ENCODE measurements at regions not wholly inside any gene's neighbourhood (a gene's known extent, or its start where the extent isn't known, plus 50 kb on each side); places are given as distances from the start of the nearest gene placed in this dataset.

DNA sequence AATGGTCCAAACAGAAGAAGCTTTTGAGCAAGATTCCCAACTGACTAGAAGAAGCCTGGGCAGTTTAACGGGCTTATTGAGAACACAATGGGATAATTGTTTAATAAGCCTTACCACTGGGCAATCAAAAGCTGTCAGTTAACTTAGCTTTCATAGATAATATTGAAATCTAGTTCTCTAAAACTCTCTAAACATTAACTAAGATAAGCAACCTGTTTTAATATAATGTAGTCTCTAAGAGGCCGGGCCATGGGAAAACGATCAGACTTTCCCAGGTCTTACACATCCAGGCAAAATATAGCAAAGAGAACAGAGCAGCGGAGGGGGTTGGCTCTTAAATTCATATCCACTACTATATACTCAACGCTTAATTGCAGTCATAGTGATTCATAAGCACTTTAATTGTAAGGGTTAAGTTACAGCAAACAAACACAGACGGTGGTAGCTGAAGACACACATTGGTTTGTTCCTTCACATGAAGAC lies 128.0 kb upstream of the FAM83B start:
- no peak for DNase-seq

DNA sequence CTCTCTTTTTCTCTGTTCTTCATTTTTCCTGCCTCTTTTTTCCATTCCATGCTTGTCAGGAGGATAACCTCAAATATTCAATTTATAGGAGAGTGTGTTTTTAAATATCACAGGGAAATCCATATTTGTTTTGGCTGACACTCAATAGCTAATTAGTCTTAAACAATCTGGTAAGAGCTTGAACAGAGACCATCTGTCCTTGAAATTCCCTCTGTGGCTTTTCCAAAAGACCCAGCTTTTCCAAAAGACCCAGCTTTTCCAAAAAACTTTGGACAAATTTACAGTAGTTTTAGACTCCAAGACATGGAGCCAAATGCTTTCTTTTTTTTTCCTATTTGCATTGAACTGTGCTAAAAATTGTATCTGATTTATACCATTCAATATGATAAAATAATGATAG lies 127.4 kb upstream of the FAM83B start:
- DNase-seq: no peak

DNA sequence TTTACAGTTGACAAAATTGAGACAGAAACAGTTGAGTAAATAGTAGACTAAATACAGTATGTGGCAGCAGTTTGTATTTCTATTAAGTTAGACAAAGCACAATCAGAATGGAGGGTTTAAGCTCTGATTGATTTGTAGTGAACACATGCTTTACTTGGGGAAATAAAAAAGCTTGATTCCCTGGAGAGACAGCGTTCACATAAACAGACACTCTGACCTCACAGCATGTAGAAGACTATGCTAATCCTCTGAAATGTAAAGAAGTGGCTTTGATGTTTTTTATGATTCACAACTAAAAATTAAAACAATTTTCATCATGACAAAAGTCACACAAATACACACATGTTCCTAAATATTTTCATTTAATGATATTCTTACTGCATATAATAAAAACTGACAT lies 126.9 kb upstream of the FAM83B start:
- no peak for DNase-seq

DNA sequence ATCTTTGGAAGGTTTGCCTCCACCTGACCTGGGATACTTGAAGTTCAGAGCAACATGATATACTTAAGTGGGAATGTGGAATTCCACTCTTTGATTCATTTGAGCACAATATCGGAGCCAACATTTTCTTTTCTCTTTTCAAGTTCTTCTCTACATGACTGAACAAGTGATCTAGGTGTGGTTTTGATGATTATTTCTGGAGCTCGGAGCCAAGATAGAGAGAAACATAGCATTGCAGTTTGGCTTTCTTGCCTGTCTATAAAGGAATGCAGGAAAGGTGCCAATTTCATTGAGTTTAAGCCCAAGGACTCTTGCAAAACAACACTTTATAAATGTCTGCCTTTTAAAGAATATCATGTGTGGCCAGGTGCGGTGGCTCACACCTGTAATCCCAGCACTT lies 124.2 kb upstream of the FAM83B start:
- DNase-seq: no peak

DNA sequence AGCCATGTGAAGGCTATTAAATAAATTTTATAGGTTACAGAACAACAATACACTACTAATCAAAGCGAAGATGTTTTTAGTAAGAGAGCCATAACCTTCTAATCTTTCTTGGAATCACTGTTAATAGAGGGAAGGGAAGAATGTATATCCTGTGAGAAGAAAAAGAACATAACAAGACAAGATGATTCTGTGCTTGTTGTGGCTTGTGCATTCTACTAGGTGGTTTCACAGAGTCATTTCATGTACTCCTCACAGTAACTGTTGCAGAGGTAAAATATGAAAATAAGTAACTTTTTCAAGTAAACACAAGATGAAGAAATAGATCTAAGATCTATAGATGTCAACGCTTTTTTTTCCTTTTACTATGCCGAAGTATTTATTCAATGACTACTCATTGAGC lies 116.9 kb upstream of the FAM83B start:
- DNase-seq: no peak

DNA sequence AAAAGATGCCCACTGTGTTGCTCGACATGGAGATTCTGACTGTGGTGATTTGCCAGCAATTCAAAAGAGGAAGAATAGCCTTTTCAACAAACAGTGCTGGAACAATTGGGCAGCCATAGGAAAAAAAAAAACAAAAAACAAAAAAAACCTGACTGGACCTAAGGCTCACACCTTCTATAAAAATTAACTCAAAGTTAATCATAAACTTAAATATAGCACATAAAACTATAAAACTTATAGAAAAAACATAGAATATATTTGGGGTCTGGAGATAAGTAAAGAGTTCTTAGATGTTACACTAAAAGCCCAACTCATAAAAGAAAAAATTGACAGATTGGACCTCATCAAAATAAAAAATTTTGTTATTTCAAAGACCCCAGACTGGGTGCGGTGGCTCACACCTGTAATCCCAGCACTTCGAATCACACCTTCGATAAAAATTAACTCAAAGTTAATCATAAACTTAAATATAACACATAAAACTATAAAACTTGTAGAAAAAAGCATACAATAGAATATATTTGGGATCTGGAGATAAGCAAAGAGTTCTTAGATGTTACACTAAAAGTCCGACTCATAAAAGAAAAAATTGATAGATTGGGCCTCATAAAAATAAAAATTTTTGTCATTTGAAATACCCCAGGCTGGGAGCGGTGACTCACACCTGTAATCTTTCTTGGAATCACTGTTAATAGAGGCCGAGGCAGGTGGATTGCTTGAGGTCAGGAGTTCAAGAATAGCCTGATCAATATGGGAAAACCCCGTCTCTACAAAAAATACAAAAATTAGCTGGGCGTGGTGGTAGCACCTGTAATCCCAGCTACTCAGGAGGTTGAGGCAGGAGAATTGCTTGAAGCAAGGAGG lies 115.6 kb upstream of the FAM83B start:
- DNase-seq: no peak

DNA sequence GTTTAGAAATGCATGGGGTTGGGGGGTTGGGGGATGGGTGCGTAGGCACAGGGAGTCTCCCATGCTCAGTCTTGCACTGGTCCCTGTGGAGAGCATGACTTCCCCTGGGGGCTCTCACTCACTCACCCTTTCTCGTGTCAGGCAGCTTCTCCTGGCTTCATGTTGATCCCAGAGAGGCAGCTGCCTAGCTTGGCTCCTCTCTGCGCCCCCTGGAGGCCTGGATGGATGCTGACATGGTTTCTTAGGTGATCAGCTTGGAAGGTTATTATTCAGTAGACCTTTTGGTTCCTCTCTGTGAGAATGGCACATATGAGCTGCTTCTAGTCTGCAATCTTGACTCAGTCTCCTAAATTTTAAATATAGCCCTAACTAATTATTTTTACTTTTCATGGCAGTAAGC lies 109.3 kb upstream of the FAM83B start:
- DNase-seq: no peak

DNA sequence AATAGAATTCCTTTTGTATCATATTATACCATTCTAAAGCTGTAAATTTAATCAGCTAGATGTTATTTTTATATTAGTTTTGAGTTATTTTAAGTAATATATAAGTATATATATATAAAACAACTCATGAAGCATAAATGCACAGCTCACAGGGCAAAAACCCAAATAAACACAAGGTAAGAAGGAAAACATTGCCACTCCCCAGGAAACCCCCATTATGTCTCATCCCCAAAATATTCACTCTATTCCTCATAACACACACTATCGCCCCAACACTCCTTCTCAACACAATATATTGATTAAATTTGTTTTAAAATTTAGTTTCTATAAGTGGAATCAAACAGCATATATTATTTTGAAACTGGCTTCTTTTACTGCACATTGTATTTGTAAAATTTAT lies 98.6 kb upstream of the FAM83B start:
- DNase-seq: no peak

DNA sequence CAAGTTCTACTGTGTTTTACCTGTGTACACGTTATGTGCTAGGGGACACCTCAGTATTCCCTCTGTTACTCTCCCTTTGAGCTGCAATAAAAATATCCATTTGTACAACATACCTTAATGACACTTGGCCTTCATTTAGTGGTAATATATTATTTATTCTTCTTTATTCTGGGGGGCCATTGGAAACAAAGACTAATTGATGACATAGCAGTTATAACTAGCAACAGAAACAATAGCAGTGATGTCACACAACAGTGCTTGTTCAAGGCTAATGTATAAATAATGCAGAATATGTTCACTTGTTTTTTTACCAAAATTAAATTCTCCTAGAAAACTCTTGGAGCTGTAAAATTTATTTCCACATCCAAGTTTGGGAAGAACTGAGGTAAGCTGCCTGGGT lies 92.2 kb upstream of the FAM83B start:
- no peak for DNase-seq

DNA sequence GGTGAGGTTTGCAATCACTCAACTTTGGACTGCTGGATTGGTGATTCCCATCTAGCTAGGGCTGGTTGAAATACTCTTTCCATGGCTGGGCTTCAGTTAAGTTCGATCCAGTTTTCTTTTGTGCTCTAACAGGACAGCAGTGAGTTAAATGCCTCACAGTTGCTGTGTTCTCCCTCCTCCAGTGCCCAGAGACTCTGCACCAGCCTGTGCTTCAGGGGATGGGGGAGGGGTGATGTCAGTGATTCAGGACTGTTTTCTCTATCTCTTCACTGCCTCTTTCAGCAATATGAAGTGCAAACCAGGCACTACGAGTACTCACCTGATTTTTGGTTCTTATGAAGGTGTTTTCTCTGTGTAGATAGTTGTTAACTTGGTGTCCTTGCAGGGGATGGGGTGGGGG lies 88.2 kb upstream of the FAM83B start:
- no peak for DNase-seq

DNA sequence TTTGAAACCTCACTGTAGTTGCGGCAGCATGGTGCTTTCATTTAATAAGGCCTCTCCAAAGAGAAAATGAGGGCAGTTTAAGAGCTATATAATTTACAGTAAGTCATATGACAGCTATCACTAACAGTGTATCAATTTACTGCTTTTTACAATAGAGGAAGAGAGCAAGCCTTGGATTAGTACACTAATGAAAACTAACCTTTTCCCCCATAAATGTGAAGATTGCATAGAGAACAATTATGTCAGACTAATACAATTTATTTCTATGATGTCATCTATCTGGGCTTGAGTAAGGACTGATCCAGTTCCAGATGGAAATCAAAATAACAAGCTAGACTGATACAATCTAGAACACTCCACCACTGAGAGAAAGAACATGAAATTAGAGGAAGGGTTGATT lies 78.1 kb upstream of the FAM83B start:
- no peak for DNase-seq

DNA sequence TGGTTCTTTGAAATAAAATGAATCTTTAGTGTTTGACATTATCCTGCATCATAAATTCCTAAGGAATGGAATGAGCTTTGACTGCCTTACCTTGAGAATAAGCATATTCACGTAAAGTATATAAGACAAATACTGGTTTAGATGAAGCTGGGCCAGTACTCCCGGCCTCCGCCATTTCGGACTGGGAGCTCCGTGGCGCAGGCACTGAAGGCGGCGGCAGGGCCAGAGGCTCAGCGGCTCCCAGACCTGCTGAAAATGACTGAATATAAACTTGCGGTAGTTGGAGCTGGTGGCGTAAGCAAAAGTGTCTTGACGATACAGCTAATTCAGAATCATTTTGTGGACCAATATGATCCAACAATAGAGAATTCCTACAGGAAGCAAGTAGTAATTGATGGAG lies 76.2 kb upstream of the FAM83B start:
- no peak for DNase-seq

DNA sequence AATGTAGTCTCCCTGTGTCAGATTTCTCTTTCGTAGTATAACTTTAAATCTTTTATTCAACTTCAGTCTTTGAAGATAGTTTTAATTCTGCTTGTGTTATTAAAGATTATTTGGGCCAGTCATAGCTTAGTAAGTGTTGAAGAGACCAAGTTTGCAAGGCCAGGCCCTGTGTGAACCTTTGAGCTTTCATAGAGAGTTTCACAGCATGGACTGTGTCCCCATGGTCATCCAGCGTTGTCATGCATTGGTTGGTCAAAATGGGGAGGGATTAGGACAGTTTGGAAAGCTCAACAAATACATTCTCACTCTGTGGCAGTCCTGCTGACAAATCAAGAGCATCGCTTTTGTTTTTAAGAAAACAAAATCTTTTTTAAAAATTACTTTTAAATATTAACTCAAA lies 74.6 kb upstream of the FAM83B start:
- DNase-seq: no peak

DNA sequence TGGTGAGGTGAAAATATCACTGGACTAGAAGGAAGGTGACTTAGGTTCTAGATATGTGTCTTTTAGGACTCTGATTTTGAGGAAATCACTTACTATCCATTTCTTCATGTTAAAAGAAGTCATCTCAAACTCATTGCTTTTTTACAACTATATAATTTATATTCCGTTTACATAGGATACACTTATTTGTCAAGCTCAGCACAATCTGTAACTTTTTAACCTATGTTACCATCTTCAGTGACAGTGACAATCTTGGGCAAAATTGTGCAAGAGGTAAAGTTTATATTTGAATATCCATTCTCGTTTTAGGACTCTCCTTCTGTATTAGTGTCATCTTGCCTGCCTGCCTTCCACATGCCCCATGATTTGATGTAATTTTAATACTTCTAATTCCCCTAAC lies 74.0 kb upstream of the FAM83B start:
- no peak for DNase-seq

DNA sequence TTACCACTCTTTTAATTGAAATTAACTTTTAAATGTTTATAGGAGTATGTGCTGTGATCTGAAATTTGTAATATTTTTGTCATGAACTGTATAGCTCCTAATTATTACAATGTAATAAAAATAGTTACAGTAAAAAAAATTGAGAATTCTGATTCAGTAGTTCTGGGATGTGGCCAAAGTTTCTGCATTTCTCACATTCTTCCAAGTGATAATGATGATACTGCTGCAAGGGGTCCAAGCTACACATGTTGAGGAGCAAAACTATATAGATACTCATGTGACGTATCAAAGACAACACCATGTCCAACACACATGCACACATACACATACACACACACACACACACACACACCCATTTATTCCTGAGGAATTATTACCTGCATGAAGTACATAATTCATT lies 71.0 kb upstream of the FAM83B start:
- no peak for DNase-seq

DNA sequence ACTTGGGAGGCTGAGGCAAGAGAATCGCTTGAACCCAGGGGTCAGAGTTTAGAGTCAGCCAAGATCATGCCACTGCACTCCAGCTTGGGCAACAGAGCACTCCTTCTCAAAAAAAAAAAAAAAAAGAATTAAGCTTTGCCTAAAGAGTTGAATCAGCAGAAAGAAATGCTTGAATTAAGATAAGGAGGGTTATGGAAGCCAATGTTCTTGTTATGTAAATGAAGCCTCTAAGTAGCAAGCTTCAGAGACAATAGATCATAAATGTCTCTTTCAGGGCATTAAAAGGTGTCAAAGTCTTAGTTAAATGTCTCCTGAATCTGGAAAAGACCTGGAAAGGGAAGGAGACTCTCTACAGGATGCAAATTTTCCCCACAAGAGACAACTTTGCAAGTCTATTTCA lies 69.7 kb upstream of the FAM83B start:
- no peak for DNase-seq

DNA sequence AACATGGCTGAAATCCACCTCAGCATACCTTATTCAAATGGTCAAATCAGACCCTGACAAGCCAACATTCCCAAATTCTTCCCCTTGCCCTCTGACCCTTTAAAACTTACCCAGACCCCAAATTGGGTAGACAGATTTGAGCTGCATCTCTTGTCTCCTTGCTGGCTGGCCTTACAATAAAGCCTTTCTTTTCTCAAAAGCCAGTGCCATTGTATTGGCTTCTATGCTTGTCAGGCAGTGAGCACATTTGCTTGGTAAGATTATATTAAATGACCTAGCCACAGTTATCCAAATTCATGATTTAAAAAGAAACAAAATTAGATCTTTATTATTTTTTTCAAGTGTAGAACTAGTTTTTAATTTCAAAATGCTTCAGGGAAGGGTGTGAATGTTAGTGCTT lies 67.8 kb upstream of the FAM83B start:
- DNase-seq: peak in 1 of 14 donors; percentile 0

DNA sequence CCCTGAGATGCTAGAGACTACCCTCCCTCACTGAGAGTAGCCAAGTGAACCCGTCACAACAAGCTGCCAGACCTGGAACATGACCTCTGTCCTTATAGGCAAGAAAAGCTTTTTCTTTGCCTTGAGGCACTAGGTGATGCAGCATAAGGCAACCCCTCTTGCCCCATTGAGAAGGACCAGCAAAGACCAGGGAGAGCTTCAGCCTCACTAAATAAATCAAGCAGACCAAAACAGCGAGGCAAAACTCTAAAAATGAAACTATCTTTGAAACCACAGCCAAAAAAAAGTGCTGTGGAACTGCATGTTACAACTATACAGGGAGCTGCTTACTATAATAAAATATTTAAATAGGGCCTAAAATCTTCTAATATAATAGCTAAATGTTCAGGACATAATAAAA lies 62.6 kb upstream of the FAM83B start:
- DNase-seq: no peak

DNA sequence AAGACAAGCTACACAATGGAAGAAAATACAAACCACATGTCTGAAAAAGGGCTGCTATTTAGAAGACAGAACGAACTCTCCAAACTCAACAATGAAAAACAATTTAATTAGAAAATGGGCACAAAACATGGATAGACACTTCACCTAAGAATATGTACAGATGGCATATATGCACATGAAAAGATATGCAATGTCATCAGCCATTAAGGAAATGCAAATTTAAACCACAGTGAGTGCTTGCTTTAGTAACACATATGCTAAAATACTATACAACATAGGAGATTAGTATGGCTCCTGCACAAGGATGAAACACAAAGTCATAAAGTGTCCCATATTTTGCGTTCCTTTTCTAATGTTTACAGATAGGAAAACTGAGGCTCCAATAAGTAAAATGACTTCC lies 60.4 kb upstream of the FAM83B start:
- no peak for DNase-seq

DNA sequence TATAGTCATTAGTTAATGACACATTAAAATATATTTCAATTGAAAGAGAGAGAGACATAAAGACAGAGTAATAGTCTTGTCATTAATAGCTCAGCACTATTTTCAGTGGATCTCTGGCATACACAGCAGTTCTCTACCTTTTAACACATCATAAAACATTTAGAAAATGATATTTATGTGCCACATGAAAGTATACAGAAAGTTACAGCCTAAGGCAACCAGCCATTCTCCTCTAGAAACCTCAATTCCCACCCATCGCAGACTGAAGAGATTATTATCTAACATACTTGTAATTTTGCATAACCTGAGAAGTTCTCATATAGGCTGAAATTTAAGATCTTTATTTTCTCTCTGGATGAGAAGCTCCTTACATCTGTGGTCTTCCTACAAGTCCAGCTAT lies 58.7 kb upstream of the FAM83B start:
- no peak for DNase-seq
